BLaER1 treated with 17β-estradiol and CSF1 and Interleukin-3, amounts not matched to agents 10 nM and 100 nM (cell line): ENCODE measurements at regions not wholly inside any gene's neighbourhood (a gene's known extent, or its start where the extent isn't known, plus 50 kb on each side); places are given as distances from the start of the nearest gene placed in this dataset.

ENCODE experiments used
- H3K27ac ChIP-seq, 11 experiments: shearing (Covaris generic); formaldehyde crosslinking; 2 replicates each; pipeline ENCODE4 v1.8.1; 2022
- H3K27me3 ChIP-seq, 11 experiments: shearing (Covaris generic); formaldehyde crosslinking; 2 replicates each; pipeline ENCODE4 v1.8.1; 2022
- H3K36me3 ChIP-seq, 11 experiments: shearing (Covaris generic); formaldehyde crosslinking; 2 replicates each; pipeline ENCODE4 v1.8.1; 2022
- H3K4me1 ChIP-seq, 10 experiments: shearing (Covaris generic); formaldehyde crosslinking; 2 replicates each; pipeline ENCODE4 v1.8.1; 2022
- H3K4me2 ChIP-seq, 11 experiments: shearing (Covaris generic); formaldehyde crosslinking; 2 replicates each; pipeline ENCODE4 v1.8.1; 2022
- H3K4me3 ChIP-seq, 10 experiments: shearing (Covaris generic); formaldehyde crosslinking; 2 replicates each; pipeline ENCODE4 v1.8.1; 2022
- H3K9ac ChIP-seq, 11 experiments: shearing (Covaris generic); formaldehyde crosslinking; 2 replicates each; pipeline ENCODE4 v1.8.1; 2022
- H3K9me3 ChIP-seq, 11 experiments: shearing (Covaris generic); formaldehyde crosslinking; replicated peaks in 1 of 11; 2 replicates each; pipeline ENCODE4 v1.8.1; 2022
- H4K20me1 ChIP-seq, 11 experiments: shearing (Covaris generic); formaldehyde crosslinking; 2 replicates each; pipeline ENCODE4 v1.8.1; 2022
- Cebpa-rat ChIP-seq, 11 experiments: shearing (Covaris generic); IDR thresholded peaks; 2 replicates each; pipeline ENCODE4 v1.8.1; 2022

DNA sequence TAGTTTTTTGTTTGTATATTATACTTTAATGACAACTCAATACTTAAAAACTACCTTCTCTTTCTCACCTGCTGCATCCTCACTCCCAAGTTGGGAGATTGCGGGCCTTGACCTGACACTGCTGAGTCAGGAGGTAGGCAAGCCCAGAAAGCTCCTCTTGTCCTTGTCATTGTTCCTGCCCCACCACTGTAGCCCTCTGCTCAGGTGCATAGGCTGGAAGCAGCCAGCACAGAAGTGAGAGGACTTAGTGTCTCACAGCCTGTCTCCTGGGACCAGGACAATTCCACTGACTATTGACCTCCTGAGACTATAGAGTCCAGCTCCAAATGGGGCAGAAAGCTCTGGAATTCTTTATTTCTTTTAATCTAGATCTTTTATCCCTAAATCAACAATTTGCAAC lies 123.5 kb upstream of the NDP start:
- Histone ChIP-seq H3K4me2 (no peak overlapping the region), H3K36me3 (no peaks in the 10 kb centered on the region), H3K27ac (no peak overlapping the region), H3K9ac (no peak overlapping the region), H3K4me3 (no peak overlapping the region), H3K9me3 (peaks cover 0 to 8% (median 0%) of the 10 kb centered on the region in 11 experiments; a peak in 2 of 22 replicates), H4K20me1 (no peaks in the 10 kb centered on the region), H3K4me1 (peaks cover 9 to 31% (median 15%) of the 10 kb centered on the region in 10 experiments), H3K27me3 (no peaks in the 10 kb centered on the region)
- no peak for TF ChIP-seq Cebpa-rat (IDR thresholded peaks at IDR 0.05)

DNA sequence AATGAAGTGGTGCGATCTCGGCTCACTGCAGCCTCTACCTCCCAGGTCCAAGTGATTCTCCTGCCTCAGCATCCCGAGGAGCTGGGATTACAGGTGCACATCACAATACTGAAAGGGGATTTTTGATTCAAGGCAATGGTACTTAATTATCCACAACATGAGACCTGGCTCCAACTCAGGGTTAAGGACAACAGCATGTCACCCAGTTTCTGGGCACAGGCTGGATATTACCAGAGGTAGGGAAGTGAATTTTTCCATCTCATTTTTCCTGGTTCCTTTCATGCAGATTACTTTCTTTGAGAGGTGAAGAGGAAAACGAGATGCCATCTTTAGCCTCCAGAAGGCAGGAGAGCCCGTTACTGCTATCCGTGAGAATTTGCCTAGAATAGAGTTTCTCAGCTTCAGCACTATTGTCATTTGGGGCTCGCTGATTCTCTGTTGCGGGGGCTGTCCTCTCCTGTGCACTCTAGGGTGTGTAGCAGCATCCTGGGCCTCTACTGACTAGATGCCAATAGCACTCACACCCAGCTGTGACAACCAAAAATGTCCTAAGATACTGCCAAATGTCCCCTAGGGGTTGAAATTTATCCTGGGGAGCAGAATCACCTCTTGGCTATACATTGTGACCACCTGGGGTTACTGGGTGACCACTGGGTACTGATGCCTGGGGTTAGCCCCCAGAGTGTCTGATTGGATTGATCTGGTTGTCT lies 121.8 kb upstream of the NDP start:
- TF ChIP-seq Cebpa-rat (IDR thresholded peaks at IDR 0.05): no peak
- Histone ChIP-seq H3K36me3 (no peaks in the 10 kb centered on the region), H3K27ac (no peak overlapping the region), H3K4me2 (no peak overlapping the region), H3K4me3 (no peak overlapping the region), H3K9ac (no peak overlapping the region), H4K20me1 (no peaks in the 10 kb centered on the region), H3K27me3 (no peaks in the 10 kb centered on the region), H3K4me1 (peaks cover 0 to 14% (median 3%) of the 10 kb centered on the region in 10 experiments; a peak in 11 of 20 replicates), H3K9me3 (no peaks in the 10 kb centered on the region; a peak in 1 of 22 replicates)

DNA sequence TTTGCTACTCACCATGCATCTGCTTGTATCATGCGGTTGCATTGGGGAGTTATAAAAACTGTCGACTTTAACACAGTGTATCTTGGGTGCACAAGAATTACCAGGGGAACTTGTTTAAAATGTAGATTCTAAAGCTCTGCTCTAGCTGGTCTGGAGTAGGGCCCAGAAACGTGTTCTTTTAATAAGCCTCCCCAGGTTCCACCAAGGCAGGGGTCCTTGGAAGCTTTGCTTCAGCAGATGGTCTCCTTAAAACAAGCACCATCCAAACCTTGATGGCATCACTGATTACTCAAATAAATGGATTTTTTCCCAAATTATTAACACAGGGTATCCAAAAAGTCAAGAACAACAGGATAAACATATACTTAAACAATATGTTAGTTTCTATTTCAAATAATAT lies 120.2 kb upstream of the NDP start:
- Histone ChIP-seq H3K4me3 (no peak overlapping the region), H3K9me3 (no peaks in the 10 kb centered on the region), H3K4me2 (no peak overlapping the region), H3K27me3 (no peaks in the 10 kb centered on the region), H3K36me3 (no peaks in the 10 kb centered on the region), H3K4me1 (no peaks in the 10 kb centered on the region), H4K20me1 (no peaks in the 10 kb centered on the region), H3K27ac (no peak overlapping the region), H3K9ac (no peak overlapping the region)
- TF ChIP-seq Cebpa-rat (IDR thresholded peaks at IDR 0.05): no peak

DNA sequence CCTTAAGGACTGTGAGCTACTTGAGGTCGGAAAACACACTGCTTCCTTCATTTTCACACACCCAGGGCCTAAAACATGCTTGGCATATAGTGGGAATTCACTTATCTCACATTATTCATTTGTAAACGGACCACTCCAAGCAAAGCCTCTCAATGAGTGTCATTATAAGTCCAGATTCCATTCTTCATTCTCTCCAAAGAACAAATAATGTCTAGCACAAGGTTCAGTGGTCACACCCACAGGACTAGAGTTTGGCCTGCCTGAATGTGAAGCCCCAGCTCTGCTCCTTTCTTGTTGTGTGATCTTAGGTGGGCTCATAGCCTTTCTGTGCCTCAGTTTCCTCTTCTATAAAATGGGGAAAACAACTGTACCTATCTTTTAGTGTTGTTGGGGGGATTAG lies 119.6 kb upstream of the NDP start:
- Histone ChIP-seq H3K4me1 (no peaks in the 10 kb centered on the region), H3K36me3 (no peaks in the 10 kb centered on the region), H3K9me3 (no peaks in the 10 kb centered on the region), H3K9ac (no peak overlapping the region), H3K4me2 (no peak overlapping the region), H3K27ac (no peak overlapping the region), H3K4me3 (no peak overlapping the region), H4K20me1 (no peaks in the 10 kb centered on the region), H3K27me3 (no peaks in the 10 kb centered on the region)
- no peak for TF ChIP-seq Cebpa-rat (IDR thresholded peaks at IDR 0.05)

DNA sequence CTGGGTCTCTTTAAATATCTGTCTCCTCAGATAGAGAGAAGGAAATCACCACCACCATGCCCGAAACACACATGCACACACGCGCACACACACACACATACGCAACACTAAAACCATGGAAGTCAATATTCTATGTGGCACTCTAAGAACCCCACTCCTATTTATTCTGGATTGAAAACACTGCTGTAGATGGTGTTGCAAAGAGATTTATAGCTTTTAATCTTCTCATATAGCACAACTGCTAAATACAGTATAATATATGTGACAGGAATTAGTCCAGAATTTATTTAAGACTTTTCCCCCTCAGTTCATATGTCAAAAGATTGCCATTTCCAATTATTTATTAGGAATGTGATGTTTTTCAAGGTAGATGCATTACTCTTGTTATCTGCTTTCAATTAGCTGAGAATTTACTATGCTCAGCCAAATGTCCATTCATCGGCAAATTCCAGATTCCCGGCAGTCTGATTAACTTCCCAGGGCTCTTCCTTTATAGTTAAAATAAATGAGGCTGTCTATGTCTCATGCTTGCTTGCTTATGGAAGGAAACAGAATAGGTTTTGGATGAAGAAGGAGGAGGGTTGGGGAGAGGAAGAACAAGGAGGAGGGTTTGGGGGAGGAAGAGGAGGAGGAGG lies 115.4 kb upstream of the NDP start:
- Histone ChIP-seq H3K27me3 (no peaks in the 10 kb centered on the region), H3K4me3 (no peak overlapping the region), H3K9me3 (no peaks in the 10 kb centered on the region), H3K4me2 (no peak overlapping the region), H3K4me1 (no peaks in the 10 kb centered on the region), H4K20me1 (no peaks in the 10 kb centered on the region), H3K9ac (no peak overlapping the region), H3K27ac (no peak overlapping the region), H3K36me3 (no peaks in the 10 kb centered on the region)
- TF ChIP-seq Cebpa-rat (IDR thresholded peaks at IDR 0.05): no peak

DNA sequence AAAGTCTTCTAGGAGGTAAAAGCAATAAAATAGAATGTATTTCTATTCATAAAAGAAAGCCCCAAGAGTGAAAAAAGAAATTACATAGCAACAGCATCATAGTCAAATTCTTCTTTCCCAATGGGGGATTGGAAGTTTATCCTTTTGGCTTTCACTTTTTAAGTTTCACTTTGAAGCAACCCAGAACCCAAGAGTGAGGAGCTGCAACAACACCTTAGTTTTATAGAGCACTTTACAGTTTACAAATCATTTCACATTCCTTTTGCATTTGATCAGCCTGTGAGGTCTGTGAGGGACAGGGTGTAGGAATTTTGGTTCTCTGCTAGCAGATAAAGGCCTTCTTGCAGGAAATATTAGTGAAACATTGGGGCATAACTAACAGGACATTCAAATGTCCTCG lies 112.0 kb upstream of the NDP start:
- TF ChIP-seq Cebpa-rat (IDR thresholded peaks at IDR 0.05): no peak
- H4K20me1 ChIP-seq: no peaks in the 10 kb centered on the region
- H3K9me3 ChIP-seq: no peaks in the 10 kb centered on the region
- H3K27ac ChIP-seq: no peak overlapping the region
- no peaks in the 10 kb centered on the region for H3K36me3 ChIP-seq
- H3K4me2 ChIP-seq: no peak overlapping the region
- H3K4me3 ChIP-seq: no peak overlapping the region
- no peaks in the 10 kb centered on the region for H3K4me1 ChIP-seq
- no peak overlapping the region for H3K9ac ChIP-seq
- H3K27me3 ChIP-seq: no peaks in the 10 kb centered on the region

DNA sequence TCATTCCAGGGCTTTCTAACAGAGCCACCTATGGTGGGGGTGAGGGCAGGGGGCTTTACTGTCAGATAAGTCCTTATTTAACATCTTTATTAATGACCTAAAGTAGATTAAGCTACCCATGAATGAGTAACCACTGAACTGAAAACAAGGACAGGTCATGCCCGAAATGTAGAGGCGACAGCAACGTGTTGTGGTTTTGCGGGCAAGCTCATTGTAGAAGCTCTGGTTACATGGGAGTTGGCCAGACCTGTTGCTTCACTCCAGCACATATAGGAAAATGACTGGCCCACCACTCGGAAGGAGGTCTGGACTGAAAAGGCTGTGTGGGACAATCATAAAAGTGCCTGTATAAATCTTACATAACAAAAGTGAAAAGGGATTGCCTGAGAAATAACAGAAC lies 109.6 kb upstream of the NDP start:
- no peak for TF ChIP-seq Cebpa-rat (IDR thresholded peaks at IDR 0.05)
- H3K4me2 ChIP-seq: 0 out of 22 replicates have a peak overlapping the region, but pooled peaks of 1 of the 11 experiments have one; percentile 13

DNA sequence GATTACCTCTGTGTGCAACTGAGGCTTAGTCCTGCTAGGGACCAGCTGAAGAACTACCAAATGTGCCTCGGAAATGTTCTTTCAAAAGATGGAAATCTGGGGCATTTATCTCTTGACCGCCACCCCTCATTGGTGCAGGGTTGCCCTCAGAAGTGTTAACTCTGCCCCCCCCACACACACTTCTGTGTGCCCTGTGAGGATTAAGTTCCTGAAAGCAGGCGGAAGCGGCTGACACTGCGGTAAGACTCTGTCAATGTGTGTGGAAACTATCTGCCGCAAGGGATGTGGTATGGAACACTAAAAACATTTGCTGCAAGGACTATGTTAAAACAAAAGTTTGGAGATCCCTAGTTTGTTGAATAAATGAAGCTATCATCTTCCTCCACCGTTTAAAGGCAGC lies 106.9 kb upstream of the NDP start:
- no peak overlapping the region for H3K4me3 ChIP-seq
- H3K9ac ChIP-seq: no peak overlapping the region
- no peaks in the 10 kb centered on the region for H3K36me3 ChIP-seq
- no peaks in the 10 kb centered on the region for H3K27me3 ChIP-seq
- no peaks in the 10 kb centered on the region for H3K4me1 ChIP-seq
- no peak for TF ChIP-seq Cebpa-rat (IDR thresholded peaks at IDR 0.05)
- no peak overlapping the region for H3K27ac ChIP-seq
- peaks cover 0 to 14% (median 0%) of the 10 kb centered on the region in 11 experiments; a peak in 5 of 22 replicates for H3K9me3 ChIP-seq
- no peak overlapping the region for H3K4me2 ChIP-seq
- no peaks in the 10 kb centered on the region for H4K20me1 ChIP-seq

More for the DNA sequence above, 109.6 kb upstream of the NDP start:
- no peak overlapping the region for H3K27ac ChIP-seq
- no peaks in the 10 kb centered on the region for H4K20me1 ChIP-seq
- peaks cover 0 to 10% (median 0%) of the 10 kb centered on the region in 11 experiments; a peak in 5 of 22 replicates for H3K9me3 ChIP-seq
- H3K36me3 ChIP-seq: no peaks in the 10 kb centered on the region
- no peak overlapping the region for H3K9ac ChIP-seq
- no peaks in the 10 kb centered on the region for H3K4me1 ChIP-seq
- H3K4me3 ChIP-seq: no peak overlapping the region
- no peaks in the 10 kb centered on the region for H3K27me3 ChIP-seq

DNA sequence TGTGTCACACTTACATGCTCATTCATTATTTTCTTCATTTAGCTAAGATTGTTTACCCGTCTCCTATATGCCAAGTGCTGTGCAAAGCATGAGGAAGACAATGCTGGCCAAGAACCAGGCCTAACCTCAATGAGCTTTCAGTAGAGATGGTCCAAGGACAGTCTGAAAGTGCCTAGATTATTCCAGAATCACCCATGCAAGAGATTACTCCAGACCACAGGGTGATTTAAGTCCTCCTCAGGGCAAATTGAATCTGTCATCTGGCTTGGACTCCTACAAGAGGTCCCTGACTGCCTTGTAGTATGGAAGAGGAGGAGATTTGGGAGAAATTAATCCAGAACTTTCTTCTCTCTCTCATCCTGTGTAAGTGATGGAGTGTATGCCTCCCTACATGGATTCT lies 99.4 kb upstream of the NDP start:
- no peak overlapping the region for H3K27ac ChIP-seq
- no peak overlapping the region for H3K9ac ChIP-seq
- no peak overlapping the region for H3K4me2 ChIP-seq
- no peak overlapping the region for H3K4me3 ChIP-seq
- H4K20me1 ChIP-seq: no peaks in the 10 kb centered on the region
- H3K9me3 ChIP-seq: peaks cover 0 to 3% (median 0%) of the 10 kb centered on the region in 11 experiments; a peak in 1 of 22 replicates
- TF ChIP-seq Cebpa-rat (IDR thresholded peaks at IDR 0.05): no peak
- H3K27me3 ChIP-seq: no peaks in the 10 kb centered on the region
- H3K36me3 ChIP-seq: no peaks in the 10 kb centered on the region
- H3K4me1 ChIP-seq: no peaks in the 10 kb centered on the region
